HG03457 (cell line): ENCODE measurements at regions not wholly inside any gene's neighbourhood (a gene's known extent, or its start where the extent isn't known, plus 50 kb on each side); places are given as distances from the start of the nearest gene placed in this dataset.

ENCODE experiments used
- ATAC-seq: cut with Tn5 transposase; IDR thresholded peaks from one replicate; pipeline ENCODE4 v1.9.1; 2021; ENCODE audit warnings: moderate number of reproducible peaks; ENCODE audit not compliant: unreplicated experiment

DNA sequence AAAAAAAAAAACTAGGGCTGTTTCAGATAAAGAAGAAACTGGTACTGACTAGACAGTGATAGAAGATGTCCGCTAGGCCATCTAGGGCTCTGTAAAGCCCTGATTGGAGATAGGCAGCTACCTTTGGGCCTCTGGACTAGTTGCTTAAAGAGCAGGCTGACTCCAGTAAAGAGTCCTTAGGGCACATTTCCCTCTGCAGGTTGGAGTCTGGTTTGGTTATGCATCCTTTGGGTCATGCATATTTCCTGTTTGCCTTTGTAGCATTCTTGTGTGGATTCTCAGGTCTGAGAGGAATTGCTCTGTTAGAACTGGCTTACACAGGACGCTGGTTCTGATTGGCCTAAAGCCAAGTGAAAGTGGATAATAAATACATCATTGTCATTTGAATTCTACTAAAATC is 165.5 kb upstream of the LRRN1 start:
- no peak for ATAC-seq

DNA sequence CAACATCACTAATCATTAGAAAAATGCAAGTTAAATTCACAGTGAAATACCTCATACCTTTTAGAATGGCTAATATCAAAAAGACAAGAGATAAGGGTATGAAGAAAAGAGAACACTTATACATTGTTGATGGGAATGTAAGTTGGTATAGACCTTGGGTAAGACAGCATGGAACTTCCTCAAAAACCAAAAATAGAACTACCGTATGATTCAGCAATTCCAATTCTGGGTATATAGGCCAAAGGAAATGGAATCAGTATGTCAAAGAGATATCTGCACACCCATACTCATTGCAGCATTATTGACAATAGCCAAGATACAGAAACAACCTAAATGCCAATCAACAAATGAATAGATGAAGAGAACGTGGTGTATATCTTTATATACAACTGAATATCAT is 166.8 kb upstream of the LRRN1 start:
- ATAC-seq, result no peak

DNA sequence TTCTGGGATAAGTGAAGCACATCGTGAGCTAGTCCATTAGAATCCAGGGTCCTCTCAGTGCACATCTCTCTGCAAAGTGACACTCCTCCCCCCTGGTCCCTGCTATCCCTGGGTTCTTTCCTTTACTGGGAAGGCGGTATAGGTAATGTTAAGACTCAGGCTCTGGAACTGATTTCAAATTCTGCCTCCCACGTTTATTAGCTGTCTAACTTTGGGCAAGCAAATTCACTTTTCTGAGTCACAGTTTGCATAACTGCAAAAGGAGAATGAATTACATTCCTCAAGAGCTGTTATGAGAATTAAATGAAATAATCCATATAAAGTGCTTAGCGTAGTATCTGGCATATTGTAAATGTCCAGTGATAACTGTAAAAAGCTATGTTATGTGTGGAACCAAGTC is 168.1 kb upstream of the LRRN1 start:
- ATAC-seq, result no peak

DNA sequence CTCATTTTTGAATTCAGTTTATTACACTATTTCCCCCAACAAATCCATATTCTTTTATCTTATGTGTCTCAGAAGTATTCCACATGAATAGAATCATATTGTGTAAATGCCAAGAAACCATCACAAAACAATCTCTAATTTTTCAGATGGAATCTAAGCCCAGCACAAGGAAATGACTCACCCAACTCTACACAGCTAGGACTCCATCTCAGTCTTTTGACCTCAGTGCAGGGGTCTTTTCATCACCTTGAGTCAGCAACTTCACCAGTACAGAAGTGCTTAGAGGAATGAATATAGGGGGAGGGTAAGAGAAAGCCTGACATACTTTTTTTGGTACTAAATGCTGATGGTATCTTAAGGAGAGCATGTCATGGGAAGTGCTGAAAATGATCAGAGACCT is 169.3 kb upstream of the LRRN1 start:
- ATAC-seq, result no peak

DNA sequence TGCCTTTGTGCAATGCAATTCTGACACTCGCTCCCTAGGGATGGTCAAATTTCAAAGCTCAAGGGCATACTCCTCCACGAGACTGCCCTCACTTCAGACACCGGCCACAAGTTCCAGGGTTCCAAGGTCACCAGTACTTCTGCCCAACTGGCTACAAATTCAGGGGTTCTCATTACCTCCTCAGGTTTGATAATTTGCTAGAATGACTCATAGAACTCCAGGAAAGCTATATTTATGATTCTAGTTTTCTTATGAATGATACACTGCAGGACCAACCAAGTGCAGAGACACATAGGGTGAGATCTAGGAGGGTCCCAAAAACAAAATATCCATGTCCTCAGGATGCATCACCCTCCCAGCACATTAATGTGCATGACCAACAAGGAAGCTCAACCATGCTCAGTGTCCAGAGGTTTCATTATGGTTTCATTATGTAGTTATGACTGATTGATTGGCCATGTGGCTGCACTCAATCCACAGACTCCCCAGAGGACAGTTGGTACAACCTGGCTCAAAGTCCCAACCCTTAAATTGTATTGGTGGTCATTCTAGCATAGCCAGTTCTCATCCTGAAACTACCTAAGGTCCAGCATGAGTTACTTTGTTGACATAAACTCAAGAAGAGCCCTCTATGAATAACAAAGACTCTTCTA is 170.4 kb upstream of the LRRN1 start:
- ATAC-seq, result peak; percentile 76

DNA sequence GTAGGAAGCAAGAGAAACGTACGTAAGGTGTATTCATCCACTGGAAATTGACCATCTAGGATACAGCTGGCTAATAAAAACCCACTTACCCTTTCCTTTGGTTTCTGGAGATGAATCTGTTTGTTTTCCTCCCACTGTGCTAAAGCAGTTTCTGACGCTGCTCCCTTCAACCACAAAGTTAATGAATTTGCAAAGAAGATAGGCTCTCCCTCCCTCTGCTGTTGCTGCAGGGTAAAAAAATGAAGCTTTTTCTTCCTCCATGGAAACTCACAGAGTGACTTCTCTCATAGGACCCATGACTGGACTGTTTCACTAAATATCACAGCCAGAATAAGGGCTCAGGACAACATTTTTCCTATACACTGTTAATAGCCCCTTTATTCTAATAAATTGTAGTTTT is 172.1 kb upstream of the LRRN1 start:
- no peak for ATAC-seq

DNA sequence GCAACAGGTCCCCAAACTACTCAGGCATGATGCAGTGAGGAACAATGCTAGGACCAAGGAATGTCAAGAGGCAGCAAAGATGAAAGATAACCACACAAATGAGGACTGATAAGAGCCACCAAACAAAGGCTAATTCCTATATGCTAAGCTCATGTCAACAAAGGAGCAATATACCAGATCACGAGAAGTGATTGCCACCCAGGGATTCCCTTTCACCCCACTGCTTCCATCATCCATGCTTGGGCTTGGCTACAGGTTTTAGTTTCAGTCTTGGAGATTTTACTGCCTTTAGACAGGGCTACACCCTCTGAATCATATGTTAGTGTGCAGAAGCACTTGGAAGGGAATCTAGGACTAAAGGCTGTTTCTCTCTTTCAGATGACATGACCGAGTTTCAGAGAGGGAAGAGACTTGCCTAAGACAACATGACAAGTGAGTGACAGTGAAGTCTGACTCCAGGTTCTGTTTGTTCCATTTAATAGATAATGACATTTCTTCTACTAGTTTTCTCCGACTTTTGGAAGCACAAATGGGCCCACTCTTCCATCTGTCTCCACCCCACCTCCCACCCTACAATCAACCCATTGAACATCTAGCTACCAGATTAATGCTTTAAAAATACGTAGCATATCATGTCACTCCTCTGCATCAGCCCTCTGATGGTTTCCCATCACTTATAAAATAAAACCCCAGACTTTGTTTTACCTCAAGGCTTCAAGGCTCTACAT is 173.5 kb upstream of the LRRN1 start:
- ATAC-seq, result no peak

DNA sequence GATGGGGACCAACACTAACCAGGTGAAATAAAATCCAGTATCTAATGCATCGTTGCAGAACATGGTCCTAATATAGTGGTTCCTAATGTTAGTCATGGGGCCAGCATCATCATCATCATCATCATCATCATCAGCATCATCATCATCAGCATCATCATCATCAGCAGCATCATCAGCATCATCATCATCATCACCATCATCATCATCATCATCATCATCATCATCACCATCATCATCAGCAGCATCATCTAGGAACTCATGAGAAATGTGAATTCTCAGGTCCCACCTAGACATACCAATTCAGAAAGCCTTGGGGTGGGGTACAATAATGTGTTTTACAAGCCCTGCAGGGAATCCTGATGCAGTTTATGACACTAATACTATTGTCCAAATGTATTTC is 179.4 kb upstream of the LRRN1 start:
- no peak for ATAC-seq

DNA sequence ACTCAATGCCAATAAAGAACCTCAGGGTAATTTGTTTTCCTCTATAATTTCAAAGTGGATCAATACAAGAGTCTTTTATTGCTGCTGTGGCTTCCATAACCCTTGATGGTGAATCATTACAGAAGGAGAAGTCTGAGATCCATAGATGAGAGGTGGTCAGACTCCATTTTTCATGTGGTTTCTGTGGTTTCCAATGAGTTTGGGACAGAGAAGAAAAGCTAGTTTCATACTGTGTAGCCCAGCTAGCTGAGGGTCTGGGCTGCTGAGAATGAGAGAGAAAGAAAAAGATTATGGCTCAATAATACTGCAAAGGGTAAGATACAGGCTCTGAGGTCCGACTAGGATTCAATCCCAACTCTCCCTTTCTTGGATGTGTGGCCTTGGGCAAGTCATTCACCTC is 180.6 kb upstream of the LRRN1 start:
- no peak for ATAC-seq

DNA sequence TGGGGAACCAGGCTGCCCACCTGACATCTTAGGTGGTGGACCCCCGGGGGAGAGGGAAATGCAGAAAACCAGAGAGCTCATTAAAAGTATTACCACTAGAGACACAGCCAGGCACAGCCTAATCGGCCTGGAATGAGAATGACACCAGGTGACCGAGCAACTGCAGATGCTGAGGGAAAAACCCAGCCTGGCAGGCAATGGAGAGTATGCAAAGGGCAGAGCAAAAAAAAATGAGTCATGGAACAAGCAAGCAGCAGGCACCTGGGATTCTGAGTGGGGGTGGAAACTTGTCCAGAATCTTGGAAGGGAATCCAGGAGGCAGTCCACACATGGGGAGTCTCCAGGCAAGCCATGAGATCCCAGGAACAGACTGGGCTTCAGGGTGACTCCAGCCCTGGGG is 183.7 kb upstream of the LRRN1 start:
- ATAC-seq, result no peak

DNA sequence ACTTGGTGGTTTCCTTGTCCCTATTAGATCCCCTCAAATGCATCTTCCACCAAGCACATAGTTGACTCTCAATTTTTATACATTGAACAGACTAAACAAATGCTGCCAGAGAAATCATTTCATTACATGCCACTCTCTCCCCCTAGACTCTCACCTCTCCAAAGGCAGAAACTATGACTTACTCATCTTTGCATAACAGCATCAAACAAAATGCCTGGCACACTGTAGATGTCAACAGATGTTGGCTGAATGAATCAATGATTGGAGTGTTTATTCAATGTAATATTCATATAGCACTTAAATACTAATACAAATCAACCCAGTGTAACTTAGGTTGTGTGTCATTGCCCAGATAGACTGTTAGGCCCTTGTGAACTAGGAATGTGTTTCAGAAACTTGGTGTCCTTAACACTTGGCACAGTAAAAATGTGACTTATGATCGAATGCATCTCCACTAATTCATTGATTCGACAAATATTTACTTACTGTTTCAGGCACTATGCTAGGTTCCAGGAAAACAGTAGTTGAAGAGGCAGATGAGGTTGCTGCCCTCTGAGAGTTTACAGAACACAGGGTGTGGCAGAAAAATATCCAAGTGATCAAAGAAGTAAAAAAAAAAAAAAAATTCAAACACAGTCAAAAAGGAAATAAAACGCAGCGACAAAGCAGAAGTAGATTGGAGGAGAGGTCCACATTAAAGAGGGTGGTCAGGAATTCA is 188.5 kb upstream of the LRRN1 start:
- no peak for ATAC-seq

DNA sequence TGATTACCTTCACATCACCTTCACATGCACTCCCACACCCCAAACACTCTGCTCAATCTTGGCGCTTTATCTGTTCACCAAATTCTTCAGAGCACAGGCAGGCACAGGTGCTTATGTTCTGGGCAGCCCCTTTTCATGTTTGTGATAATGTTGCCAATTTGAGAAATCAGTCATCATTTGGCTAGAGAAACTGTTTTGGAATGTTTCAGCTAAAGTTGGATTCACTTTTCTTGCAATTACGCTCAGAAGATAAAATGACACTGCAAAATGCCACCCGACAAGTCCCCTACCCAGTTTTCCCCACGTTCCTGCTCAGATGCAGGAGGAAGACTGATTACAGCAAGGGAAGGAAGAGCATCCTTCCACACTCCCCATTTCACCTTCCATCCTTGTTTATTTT is 192.9 kb upstream of the LRRN1 start:
- no peak for ATAC-seq

DNA sequence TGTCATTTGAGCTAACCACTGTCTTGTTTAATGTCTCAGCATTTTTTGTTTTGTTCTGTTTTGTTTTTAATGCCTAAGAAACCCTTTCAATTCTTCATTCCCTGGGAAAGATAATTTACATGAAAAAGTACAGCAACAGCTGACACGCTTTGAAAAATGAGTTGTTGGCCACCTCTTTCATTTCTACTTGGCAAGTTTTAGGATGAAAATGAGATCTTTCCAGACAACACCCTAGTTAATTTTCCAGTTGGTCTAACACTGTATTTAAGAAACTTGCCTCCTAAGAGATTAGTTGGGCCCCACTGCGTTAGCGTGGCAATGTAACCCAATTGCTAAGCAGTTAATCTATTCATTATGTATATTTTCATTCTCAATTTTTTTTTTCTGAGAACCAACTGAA is 194.0 kb upstream of the LRRN1 start:
- ATAC-seq, result no peak

DNA sequence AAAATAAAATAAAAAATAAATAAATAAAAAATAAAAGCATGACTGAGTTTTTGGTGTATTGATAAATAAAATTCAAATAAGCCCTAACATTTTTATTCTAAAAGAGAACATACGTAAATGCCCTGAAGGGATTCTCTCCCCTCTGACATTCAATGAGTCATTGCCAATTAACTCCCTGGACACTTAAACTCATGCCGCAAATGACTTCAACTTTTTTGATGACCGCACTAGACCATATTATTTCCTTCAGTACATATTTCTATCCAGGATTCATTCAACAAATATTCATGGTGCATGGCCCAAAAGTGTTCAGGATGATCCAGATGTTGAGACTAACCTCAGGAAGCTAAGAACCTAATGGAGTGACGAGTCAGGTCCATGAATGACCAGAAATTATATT is 195.9 kb upstream of the LRRN1 start:
- no peak for ATAC-seq

DNA sequence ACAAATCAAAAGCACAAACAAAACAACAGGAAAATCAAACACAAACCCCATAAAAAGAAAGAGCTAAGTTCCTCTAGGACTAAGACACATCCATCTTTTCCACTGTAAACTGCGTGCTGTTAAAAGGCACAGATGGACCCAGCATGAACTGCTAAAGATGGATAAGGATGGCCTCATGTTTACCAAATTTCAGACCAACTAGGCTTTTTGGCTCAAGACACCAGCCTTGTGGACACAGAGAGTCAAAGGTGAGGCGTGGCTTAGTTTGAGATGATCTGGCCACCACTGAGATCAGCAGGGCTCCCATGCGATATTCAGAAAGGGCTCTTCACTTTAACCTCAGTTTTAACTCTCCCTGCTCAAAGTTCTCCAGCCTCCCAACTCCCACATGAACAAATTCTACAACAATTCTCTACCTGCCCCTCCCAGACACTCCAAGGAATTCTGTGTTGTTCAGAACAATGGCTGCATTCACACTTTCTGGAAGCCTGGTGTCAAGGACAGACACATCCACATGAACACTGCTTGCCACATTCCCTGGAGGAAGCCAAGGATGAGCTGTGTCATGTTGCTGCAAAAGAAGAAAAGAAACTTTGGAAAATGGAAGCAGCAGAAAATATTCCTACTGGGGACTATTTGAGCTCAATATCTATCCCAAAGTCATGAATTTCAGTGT is 198.4 kb upstream of the LRRN1 start:
- no peak for ATAC-seq

DNA sequence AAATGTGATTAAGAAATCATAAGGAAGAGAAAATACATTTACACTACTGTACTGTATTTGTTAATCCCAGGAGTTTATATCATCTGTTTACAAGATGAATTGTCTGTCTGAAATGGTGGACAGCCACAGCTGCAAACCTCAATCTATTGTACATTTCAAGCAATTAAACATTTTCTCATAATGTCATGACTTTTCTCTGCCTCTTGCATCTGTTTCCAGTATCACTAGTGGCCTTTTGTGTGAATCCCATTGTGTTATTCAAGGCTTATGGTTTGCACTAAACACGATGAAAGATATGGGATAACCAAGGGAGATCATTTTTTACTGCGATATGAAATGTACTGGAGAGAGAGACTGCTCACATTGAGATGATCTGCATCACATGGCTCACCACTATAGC is 200.2 kb upstream of the LRRN1 start:
- no peak for ATAC-seq

DNA sequence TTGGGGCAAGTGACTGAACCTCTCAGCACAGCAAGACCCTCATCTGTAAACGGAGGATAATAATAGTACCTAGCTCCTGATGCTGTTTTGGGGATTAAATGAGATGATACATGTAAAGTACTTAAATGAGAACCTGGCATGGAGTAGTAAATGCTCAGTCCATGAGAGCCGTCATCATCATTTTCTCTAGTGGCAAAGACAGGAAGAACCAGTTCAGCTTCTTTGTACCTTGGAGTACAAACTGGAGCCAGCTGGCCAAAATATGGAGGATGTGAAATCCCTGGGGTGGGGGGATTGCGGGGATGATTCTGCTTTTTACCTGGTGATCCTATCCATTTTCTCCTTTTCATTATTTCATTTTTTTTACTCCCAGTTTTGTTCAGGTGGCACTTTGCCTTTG is 204.2 kb upstream of the LRRN1 start:
- no peak for ATAC-seq

DNA sequence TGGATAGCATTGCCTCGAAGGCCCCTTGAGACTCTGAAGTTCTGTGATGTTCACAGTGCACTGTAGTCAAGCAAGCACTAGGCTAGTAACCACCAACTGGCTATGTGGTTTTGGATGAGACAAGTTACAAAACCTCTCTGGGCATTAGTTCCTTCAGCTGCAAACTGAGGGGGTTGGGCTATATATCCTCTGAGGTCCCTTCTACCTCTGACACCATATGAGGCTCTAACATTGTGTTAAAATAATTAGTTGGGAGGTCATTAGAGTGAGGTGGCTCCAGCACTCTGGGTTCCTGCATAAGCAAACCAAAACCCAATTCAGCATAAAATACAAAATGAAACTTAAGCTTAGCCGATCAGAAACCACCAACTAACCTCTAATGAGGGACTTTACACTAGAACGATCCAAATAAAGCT is 209.5 kb upstream of the LRRN1 start:
- no peak for ATAC-seq

DNA sequence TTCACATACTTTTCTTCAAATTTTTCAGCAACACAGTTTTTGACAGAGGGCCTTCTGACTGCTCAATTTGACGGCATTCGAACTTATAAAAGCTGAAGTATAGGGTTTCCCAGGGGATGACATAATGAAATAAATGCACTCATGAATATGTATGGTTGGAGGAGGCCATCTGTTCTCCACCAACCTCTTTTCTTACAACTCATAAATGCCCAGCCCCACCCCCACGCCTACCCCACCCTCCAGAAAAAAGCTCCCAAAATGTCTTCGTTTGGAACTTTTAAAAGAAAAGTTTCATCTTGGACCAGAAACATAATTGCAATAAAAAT is 211.6 kb upstream of the LRRN1 start:
- ATAC-seq, result no peak

DNA sequence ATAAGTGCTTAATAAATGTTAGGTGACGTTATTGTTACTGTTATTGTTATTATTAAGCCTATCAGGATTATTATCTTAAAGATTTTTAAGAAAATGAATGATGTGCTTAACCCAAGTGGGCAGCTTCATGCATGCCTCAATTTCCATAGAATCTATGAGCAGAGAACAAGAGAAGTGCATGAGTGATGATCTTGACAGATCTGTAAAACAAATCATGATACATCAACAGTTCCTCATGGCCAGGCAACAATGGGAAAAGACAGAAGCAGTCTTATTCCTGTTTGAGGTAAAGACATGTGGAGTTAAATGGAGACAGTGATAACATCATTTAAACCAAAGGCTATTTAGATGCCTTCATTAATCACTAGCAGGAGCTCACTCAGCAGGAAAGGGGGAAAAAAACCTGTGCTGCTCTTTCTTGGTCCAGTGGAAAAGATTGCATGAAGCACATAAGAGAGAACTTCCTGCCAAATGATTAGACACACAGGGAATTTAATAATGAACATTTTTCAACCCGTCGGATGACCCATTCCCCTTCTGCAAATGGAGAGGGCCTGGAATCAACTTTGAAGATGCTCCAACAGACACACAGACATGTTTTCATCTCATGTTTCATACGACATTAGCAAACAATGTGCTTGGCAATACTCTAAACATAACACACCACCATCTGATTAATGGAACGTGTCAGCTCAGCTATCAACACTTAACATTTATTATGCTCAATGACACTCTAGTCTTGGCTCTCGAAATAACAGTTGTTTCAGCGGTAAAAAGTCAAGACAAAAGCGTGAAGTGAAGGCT is 212.2 kb upstream of the LRRN1 start:
- no peak for ATAC-seq

DNA sequence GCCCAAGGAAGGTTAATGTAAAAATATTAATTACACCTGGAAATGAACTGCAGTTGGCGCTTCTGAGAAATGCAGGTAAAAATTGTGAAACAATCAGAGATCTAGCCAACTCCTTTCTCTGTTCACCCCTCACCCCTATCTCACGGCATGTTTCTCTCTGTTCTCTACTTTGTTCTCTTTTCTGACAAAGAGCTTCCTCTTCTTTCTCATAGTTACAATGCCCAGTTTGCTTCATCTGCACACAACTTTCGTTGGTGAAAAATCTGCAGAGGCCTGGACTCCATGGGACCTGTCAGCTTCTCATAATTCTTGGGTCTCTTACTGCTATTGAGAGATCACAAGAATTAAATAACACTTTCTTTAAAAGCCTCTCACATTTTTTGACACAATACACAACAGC is 212.9 kb upstream of the LRRN1 start:
- ATAC-seq, result no peak
